Keratinocyte (primary cell): ENCODE measurements at regions not wholly inside any gene's neighbourhood (a gene's known extent, or its start where the extent isn't known, plus 50 kb on each side); places are given as distances from the start of the nearest gene placed in this dataset.

Source experiments
- DNase-seq: peaks from one replicate; pipeline ENCODE4 v3.0.0-alpha.2; 2011; ENCODE audit warnings: low read depth, missing footprints, low spot score
- FAIRE-seq: peaks from 2 replicates; lab custom pipeline; 2011; peaks lifted over from hg19 to GRCh38; lab: Jason Lieb, UNC
- H2AFZ ChIP-seq: 2 replicates; pipeline ENCODE4 v1.6.0; 2012; ENCODE audit warnings: low read length, control low read depth, inconsistent platforms; ENCODE audit not compliant: control insufficient read depth
- H3K27ac ChIP-seq: 2 replicates; pipeline ENCODE4 v1.5.1; 2011; ENCODE audit warnings: low read length; ENCODE audit not compliant: control insufficient read depth, insufficient read depth
- H3K27me3 ChIP-seq: 3 replicates; pipeline ENCODE4 v1.6.0; 2011; ENCODE audit warnings: low read length; ENCODE audit not compliant: control insufficient read depth, insufficient read depth; ENCODE audit errors: extremely low read depth
- H3K36me3 ChIP-seq, 2 experiments: 2 replicates in 1 of 2; 3 replicates in 1 of 2; pipeline ENCODE4 v1.5.1; 2011; ENCODE audit warnings: low read length in 2 of 2, mild to moderate bottlenecking in 1 of 2; ENCODE audit not compliant: control insufficient read depth in 2 of 2, insufficient read depth in 2 of 2; ENCODE audit errors: extremely low read depth in 1 of 2
- H3K4me1 ChIP-seq: 3 replicates; pipeline ENCODE4 v1.5.1; 2011; ENCODE audit warnings: low read length; ENCODE audit not compliant: control insufficient read depth, insufficient read depth; ENCODE audit errors: extremely low read depth
- H3K4me2 ChIP-seq: 3 replicates; pipeline ENCODE4 v1.6.0; 2011; ENCODE audit warnings: low read depth, low read length; ENCODE audit not compliant: control insufficient read depth, insufficient read depth; ENCODE audit errors: extremely low read depth
- H3K4me3 ChIP-seq, 3 experiments: fragments of 200-600 bp in 1 of 3; sonication (generic) in 1 of 3; 2 replicates in 2 of 3; 3 replicates in 1 of 3; pipeline ENCODE4 v1.5.1; 2011 to 2016; ENCODE audit warnings: low read length in 3 of 3, mild to moderate bottlenecking in 3 of 3, control low read depth in 2 of 3, inconsistent platforms in 1 of 3, low read depth in 1 of 3, mixed read lengths in 1 of 3, mixed run types in 1 of 3, moderate library complexity in 1 of 3; ENCODE audit not compliant: control insufficient read depth in 2 of 3, insufficient read depth in 2 of 3; ENCODE audit errors: extremely low read depth in 1 of 3
- H3K79me2 ChIP-seq: 2 replicates; pipeline ENCODE4 v1.6.0; 2012; ENCODE audit warnings: low read length; ENCODE audit not compliant: control insufficient read depth, insufficient read depth
- H3K9ac ChIP-seq: 3 replicates; pipeline ENCODE4 v1.6.0; 2011; ENCODE audit warnings: low read length; ENCODE audit not compliant: control insufficient read depth, insufficient read depth; ENCODE audit errors: extremely low read depth
- H3K9me1 ChIP-seq: 3 replicates; pipeline ENCODE4 v1.6.0; 2011; ENCODE audit warnings: low read length; ENCODE audit not compliant: control insufficient read depth, insufficient read depth; ENCODE audit errors: extremely low read depth
- H3K9me3 ChIP-seq: 2 replicates; pipeline ENCODE4 v1.5.1; 2012; ENCODE audit warnings: low read depth, low read length; ENCODE audit not compliant: control insufficient read depth
- H4K20me1 ChIP-seq: 3 replicates; pipeline ENCODE4 v1.6.0; 2011; ENCODE audit warnings: low read length; ENCODE audit not compliant: control insufficient read depth, insufficient read depth; ENCODE audit errors: extremely low read depth
- CTCF ChIP-seq, 3 experiments: IDR thresholded peaks in 1 of 3; conservative IDR thresholded peaks in 1 of 3; optimal IDR thresholded peaks in 1 of 3; 2 replicates in 2 of 3; 3 replicates in 1 of 3; pipeline versions ENCODE3 to v1.5.1; 2011; ENCODE audit warnings: low read length in 3 of 3, mild to moderate bottlenecking in 3 of 3, moderate library complexity in 2 of 3, control low read depth in 1 of 3, inconsistent platforms in 1 of 3; ENCODE audit not compliant: insufficient read depth in 2 of 3; ENCODE audit errors: extremely low read depth in 1 of 3
- EZH2 ChIP-seq: IDR thresholded peaks from one replicate; pipeline ENCODE4 v1.6.1; 2012; ENCODE audit warnings: inconsistent platforms, mild to moderate bottlenecking, low read length, moderate library complexity
- dilution Hi-C: fragments of 300-500 bp; cut with MboI; formaldehyde crosslinking; loops from one replicate; pipeline ENCODE4 v1.7.0; 2020; ENCODE audit warnings: low sequenced_read_pairs; ENCODE audit not compliant: extremely low pct_ligation_motif_present

GRCh38 chr2:60119778-60120177 lies 433.7 kb downstream of the BCL11A start:
- no peak for DNase-seq
- H3K36me3 ChIP-seq: no peaks in the 10 kb centered on the region
- no peaks in the 10 kb centered on the region for H3K4me1 ChIP-seq
- no peak overlapping the region for H2AFZ ChIP-seq
- no peak overlapping the region for H3K4me3 ChIP-seq
- no peaks in the 10 kb centered on the region for H4K20me1 ChIP-seq
- H3K27ac ChIP-seq: no peak overlapping the region
- no peaks in the 10 kb centered on the region for H3K9me3 ChIP-seq
- H3K27me3 ChIP-seq: peaks cover 4% of the 10 kb centered on the region
- H3K79me2 ChIP-seq: no peaks in the 10 kb centered on the region
- no peaks in the 10 kb centered on the region for H3K9me1 ChIP-seq
- H3K9ac ChIP-seq: no peak overlapping the region
- no peak overlapping the region for H3K4me2 ChIP-seq
- TF ChIP-seq CTCF (optimal IDR thresholded peaks at IDR 0.05 in 1 of 3, IDR thresholded peaks at IDR 0.05 in 1 of 3, conservative IDR thresholded peaks at IDR 0.05 in 1 of 3; ENCODE audit: extremely low read depth in 1 of 3, insufficient read depth in 2 of 3, low read length in 3 of 3) (peak in 1 of 3 experiments; percentile 33), EZH2 (no peak)
- dilution Hi-C loops: no loop called here
- no peak for FAIRE-seq

- DNase-seq (no peak), FAIRE-seq (no peak)
- H3K27ac ChIP-seq: no peak overlapping the region
- dilution Hi-C loops: no loop called here
- H4K20me1 ChIP-seq: no peaks in the 10 kb centered on the region
- no peaks in the 10 kb centered on the region for H3K9me3 ChIP-seq
- no peaks in the 10 kb centered on the region for H3K79me2 ChIP-seq
- no peaks in the 10 kb centered on the region for H3K9me1 ChIP-seq
- no peak for TF ChIP-seq CTCF (optimal IDR thresholded peaks at IDR 0.05 in 1 of 3, IDR thresholded peaks at IDR 0.05 in 1 of 3, conservative IDR thresholded peaks at IDR 0.05 in 1 of 3; ENCODE audit: extremely low read depth in 1 of 3, insufficient read depth in 2 of 3, low read length in 3 of 3)
- TF ChIP-seq EZH2: no peak
- H3K36me3 ChIP-seq: no peaks in the 10 kb centered on the region
- H3K9ac ChIP-seq: no peak overlapping the region
- H3K4me2 ChIP-seq: no peak overlapping the region
- H2AFZ ChIP-seq: no peak overlapping the region
- H3K27me3 ChIP-seq: peaks cover 4% of the 10 kb centered on the region
- H3K4me1 ChIP-seq: no peaks in the 10 kb centered on the region
- H3K4me3 ChIP-seq: no peak overlapping the region
Measured at GRCh38 chr2:60118917-60119316, 434.5 kb downstream of the BCL11A start.
